ENCODE measurements at regions not wholly inside any gene's neighbourhood (a gene's known extent, or its start where the extent isn't known, plus 50 kb on each side); places are given as distances from the start of the nearest gene placed in this dataset.

DNA sequence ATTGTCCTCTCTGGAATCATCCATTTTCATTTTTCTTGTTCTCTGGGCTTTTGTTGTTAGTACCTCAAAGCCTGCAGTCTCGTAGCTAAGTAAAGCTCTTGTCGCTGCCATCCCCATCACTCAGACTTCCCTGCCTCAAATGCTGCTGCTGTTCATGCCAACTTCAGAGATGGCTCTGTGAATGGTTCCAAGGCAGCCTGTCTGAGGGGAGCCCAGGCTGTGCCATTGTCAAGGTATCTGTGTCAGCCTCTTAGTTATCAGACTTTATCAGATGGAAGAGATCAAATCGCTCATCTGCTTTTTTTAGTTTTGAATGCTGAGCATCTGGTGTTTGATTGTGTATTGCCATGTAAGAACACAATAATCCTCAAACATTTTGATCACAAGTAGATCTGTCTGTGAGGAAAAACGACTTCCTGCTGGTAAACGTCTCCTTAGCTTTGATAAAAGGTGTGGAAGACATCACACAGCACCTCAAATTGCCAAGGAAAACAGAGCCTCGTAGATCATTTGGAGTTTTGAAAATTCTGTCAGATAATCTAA lies 304.2 kb upstream of the ZC3H12C start:
- Histone ChIP-seq H4K20me1 (ENCODE audit: control insufficient read depth, insufficient read depth) (no peaks in the 10 kb centered on the region), H3K27me3 (replicated peaks in 1 of 2; ENCODE audit: control insufficient read depth in 2 of 2, insufficient read depth in 2 of 2, low read length in 1 of 2) (0 out of 4 replicates have a peak, but pooled peaks cover 0 to 2% of the 10 kb centered on the region in 2 experiments), H3K9me3 (replicated peaks; ENCODE audit: control insufficient read depth, insufficient read depth, low read length) (no peaks in the 10 kb centered on the region), H3K36me3 (ENCODE audit: control insufficient read depth in 2 of 2, insufficient read depth in 2 of 2, low read length in 1 of 2) (no peaks in the 10 kb centered on the region), H3K4me2 (ENCODE audit: control insufficient read depth, insufficient read depth) (no peak overlapping the region), H3K4me1 (ENCODE audit: control insufficient read depth, insufficient read depth, low read length) (no peaks in the 10 kb centered on the region), H2AFZ (ENCODE audit: control insufficient read depth, low read depth, low read length) (no peak overlapping the region), H3K27ac (ENCODE audit: control insufficient read depth, insufficient read depth) (no peak overlapping the region), H3K79me2 (ENCODE audit: control insufficient read depth, insufficient read depth, low read length) (no peaks in the 10 kb centered on the region), H3K9ac (ENCODE audit: control insufficient read depth, insufficient read depth, low read length) (no peak overlapping the region), H3K4me3 (no peak overlapping the region)
- intact Hi-C loops (cut with micrococcal nuclease; ENCODE audit: unreplicated experiment), result no loop called here
- ChIA-PET POLR2A (no interaction called here), CTCF (interaction anchor here (0.8 kb wide), 1 partner anchor 76 kb away, joined by 3 read pairs; no protein-coding TSS in a partner anchor), SMC1A (ENCODE audit: uncharacterized antibody, unreplicated experiment) (interaction anchor here (1.0 to 1.6 kb wide), 2 partner anchors 10 kb away, joined by 3 to 4 read pairs; no protein-coding TSS in a partner anchor), RAD21 (ENCODE audit: unreplicated experiment) (no interaction called here)
- DNase-seq (ENCODE audit: low read depth, low spot score), result no peak
- FAIRE-seq, result no peak
- no TSS peak for BruUV-seq (replicated peaks)
- TF ChIP-seq, protein P1, sequence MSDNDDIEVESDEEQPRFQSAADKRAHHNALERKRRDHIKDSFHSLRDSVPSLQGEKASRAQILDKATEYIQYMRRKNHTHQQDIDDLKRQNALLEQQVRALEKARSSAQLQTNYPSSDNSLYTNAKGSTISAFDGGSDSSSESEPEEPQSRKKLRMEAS (IDR thresholded peaks at IDR 0.05; ENCODE audit: low read depth, low read length), result no peak
- TF ChIP-seq, protein P2, sequence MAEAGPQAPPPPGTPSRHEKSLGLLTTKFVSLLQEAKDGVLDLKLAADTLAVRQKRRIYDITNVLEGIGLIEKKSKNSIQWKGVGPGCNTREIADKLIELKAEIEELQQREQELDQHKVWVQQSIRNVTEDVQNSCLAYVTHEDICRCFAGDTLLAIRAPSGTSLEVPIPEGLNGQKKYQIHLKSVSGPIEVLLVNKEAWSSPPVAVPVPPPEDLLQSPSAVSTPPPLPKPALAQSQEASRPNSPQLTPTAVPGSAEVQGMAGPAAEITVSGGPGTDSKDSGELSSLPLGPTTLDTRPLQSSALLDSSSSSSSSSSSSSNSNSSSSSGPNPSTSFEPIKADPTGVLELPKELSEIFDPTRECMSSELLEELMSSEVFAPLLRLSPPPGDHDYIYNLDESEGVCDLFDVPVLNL (IDR thresholded peaks at IDR 0.05; ENCODE audit: low read depth, low read length), result no peak
- TF ChIP-seq NFYB (IDR thresholded peaks at IDR 0.05; ENCODE audit: insufficient read depth, low read depth, low read length), result no peak
- TF ChIP-seq, protein P3, sequence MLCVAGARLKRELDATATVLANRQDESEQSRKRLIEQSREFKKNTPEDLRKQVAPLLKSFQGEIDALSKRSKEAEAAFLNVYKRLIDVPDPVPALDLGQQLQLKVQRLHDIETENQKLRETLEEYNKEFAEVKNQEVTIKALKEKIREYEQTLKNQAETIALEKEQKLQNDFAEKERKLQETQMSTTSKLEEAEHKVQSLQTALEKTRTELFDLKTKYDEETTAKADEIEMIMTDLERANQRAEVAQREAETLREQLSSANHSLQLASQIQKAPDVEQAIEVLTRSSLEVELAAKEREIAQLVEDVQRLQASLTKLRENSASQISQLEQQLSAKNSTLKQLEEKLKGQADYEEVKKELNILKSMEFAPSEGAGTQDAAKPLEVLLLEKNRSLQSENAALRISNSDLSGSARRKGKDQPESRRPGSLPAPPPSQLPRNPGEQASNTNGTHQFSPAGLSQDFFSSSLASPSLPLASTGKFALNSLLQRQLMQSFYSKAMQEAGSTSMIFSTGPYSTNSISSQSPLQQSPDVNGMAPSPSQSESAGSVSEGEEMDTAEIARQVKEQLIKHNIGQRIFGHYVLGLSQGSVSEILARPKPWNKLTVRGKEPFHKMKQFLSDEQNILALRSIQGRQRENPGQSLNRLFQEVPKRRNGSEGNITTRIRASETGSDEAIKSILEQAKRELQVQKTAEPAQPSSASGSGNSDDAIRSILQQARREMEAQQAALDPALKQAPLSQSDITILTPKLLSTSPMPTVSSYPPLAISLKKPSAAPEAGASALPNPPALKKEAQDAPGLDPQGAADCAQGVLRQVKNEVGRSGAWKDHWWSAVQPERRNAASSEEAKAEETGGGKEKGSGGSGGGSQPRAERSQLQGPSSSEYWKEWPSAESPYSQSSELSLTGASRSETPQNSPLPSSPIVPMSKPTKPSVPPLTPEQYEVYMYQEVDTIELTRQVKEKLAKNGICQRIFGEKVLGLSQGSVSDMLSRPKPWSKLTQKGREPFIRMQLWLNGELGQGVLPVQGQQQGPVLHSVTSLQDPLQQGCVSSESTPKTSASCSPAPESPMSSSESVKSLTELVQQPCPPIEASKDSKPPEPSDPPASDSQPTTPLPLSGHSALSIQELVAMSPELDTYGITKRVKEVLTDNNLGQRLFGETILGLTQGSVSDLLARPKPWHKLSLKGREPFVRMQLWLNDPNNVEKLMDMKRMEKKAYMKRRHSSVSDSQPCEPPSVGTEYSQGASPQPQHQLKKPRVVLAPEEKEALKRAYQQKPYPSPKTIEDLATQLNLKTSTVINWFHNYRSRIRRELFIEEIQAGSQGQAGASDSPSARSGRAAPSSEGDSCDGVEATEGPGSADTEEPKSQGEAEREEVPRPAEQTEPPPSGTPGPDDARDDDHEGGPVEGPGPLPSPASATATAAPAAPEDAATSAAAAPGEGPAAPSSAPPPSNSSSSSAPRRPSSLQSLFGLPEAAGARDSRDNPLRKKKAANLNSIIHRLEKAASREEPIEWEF (IDR thresholded peaks at IDR 0.05; ENCODE audit: insufficient replicate concordance, low read depth, low read length), result no peak
- TF ChIP-seq TARDBP (IDR thresholded peaks at IDR 0.05; ENCODE audit: borderline replicate concordance), result no peak
- TF ChIP-seq ZSCAN29 (IDR thresholded peaks at IDR 0.05), result no peak
- TF ChIP-seq SIX5 (IDR thresholded peaks at IDR 0.05; ENCODE audit: low read depth, low read length, severe bottlenecking), result no peak
- no peak for TF ChIP-seq CHD2 (IDR thresholded peaks at IDR 0.05; ENCODE audit: borderline replicate concordance, low read depth, low read length)
- TF ChIP-seq, protein P4, sequence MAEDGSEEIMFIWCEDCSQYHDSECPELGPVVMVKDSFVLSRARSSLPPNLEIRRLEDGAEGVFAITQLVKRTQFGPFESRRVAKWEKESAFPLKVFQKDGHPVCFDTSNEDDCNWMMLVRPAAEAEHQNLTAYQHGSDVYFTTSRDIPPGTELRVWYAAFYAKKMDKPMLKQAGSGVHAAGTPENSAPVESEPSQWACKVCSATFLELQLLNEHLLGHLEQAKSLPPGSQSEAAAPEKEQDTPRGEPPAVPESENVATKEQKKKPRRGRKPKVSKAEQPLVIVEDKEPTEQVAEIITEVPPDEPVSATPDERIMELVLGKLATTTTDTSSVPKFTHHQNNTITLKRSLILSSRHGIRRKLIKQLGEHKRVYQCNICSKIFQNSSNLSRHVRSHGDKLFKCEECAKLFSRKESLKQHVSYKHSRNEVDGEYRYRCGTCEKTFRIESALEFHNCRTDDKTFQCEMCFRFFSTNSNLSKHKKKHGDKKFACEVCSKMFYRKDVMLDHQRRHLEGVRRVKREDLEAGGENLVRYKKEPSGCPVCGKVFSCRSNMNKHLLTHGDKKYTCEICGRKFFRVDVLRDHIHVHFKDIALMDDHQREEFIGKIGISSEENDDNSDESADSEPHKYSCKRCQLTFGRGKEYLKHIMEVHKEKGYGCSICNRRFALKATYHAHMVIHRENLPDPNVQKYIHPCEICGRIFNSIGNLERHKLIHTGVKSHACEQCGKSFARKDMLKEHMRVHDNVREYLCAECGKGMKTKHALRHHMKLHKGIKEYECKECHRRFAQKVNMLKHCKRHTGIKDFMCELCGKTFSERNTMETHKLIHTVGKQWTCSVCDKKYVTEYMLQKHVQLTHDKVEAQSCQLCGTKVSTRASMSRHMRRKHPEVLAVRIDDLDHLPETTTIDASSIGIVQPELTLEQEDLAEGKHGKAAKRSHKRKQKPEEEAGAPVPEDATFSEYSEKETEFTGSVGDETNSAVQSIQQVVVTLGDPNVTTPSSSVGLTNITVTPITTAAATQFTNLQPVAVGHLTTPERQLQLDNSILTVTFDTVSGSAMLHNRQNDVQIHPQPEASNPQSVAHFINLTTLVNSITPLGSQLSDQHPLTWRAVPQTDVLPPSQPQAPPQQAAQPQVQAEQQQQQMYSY (CRISPR knock-in tag; IDR thresholded peaks at IDR 0.05), result no peak
- TF ChIP-seq ZNF207 (IDR thresholded peaks at IDR 0.05; ENCODE audit: borderline replicate concordance), result no peak
- ATAC-seq, result no peak
- in situ Hi-C loops (cut with MboI), result no loop called here
- 23% methylated on average over 6 of the region's 6 CpGs for WGBS (ENCODE audit: insufficient coverage, insufficient replicate concordance, low lambda C conversion rate, missing lambda C conversion rate)
